AG09309 (cell line): ENCODE measurements at regions not wholly inside any gene's neighbourhood (a gene's known extent, or its start where the extent isn't known, plus 50 kb on each side); places are given as distances from the start of the nearest gene placed in this dataset.

Experiments used
- DNase-seq: peaks from one replicate; pipeline ENCODE4 v3.0.0-alpha.2; 2010; ENCODE audit warnings: low read depth
- H3K4me3 ChIP-seq: 2 replicates; pipeline ENCODE4 v1.5.1; 2011; ENCODE audit warnings: mild to moderate bottlenecking, low read depth, low read length, moderate library complexity; ENCODE audit not compliant: control insufficient read depth
- TF ChIP-seq, protein P1 (sequence below): IDR thresholded peaks from 2 replicates; pipeline ENCODE4 v1.5.1; 2011; ENCODE audit warnings: mild to moderate bottlenecking, low read depth, low read length, inconsistent platforms; ENCODE audit not compliant: insufficient read depth, control insufficient read depth; ENCODE audit errors: missing control alignments

DNA sequence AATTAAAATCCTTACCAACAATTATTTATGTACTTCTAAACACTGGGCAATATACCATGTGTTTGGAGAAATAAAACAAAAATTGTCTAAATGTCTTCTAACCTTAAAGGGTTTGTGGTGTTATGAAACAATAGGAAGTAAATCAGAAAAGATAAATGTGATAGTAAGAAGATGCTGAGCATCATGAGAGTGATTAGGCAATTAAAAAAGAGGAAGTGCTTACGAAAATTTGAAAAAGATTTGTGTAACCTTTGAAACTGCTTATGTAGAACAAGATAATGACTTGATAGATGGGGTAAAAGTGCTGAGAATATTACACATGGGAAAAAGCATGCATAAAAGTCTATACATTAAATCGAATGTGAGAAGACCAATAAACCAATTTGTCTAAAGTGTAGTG is 573.4 kb upstream of the CNTNAP2 start:
- DNase-seq, result no peak
- TF ChIP-seq, protein P1, sequence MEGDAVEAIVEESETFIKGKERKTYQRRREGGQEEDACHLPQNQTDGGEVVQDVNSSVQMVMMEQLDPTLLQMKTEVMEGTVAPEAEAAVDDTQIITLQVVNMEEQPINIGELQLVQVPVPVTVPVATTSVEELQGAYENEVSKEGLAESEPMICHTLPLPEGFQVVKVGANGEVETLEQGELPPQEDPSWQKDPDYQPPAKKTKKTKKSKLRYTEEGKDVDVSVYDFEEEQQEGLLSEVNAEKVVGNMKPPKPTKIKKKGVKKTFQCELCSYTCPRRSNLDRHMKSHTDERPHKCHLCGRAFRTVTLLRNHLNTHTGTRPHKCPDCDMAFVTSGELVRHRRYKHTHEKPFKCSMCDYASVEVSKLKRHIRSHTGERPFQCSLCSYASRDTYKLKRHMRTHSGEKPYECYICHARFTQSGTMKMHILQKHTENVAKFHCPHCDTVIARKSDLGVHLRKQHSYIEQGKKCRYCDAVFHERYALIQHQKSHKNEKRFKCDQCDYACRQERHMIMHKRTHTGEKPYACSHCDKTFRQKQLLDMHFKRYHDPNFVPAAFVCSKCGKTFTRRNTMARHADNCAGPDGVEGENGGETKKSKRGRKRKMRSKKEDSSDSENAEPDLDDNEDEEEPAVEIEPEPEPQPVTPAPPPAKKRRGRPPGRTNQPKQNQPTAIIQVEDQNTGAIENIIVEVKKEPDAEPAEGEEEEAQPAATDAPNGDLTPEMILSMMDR, result no peak
- H3K4me3 ChIP-seq, result no peak overlapping the region

- TF ChIP-seq, protein P1, result no peak
- no peak for DNase-seq
- no peak overlapping the region for H3K4me3 ChIP-seq
Observed at GRCh38 chr7:145539910-145540309, 576.7 kb upstream of the CNTNAP2 start.

DNA sequence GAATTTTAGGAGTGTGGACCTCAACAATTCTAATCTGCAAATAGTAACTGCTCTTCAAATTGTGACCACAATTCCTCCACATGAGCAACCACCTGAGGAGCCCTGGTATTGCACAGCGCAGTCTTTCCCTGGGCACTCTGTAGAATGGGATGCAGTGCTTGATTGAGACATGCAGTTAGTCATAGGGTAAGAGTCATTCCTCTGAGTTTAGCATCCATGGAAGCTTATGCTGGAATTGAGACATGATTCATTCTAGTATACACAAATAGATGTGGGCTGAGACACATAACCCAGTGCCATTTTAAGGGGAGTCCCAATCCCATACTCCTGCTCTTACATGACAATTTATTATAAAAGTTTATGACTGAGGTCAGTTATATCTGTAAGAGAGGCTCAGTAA is 582.3 kb upstream of the CNTNAP2 start:
- no peak for DNase-seq
- no peak overlapping the region for H3K4me3 ChIP-seq
- TF ChIP-seq, protein P1, result no peak

DNA sequence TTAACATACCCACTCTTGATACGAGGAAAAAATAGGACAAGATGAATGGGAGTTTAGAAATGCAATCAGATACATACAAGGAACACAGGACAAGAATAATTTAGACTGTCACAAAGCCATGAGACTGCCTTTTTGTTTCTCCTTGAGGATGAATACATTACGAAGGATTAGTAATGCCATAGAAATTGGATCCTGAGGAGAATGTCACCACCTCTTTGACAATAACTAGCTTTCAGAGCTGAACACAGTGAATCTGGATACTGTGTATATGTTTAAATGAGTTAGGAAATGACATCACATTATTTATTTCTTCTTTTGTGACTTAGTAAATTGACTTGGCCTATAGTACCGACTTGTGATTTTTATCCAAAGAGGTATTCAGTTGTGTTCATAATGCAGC is 596.3 kb upstream of the CNTNAP2 start:
- TF ChIP-seq, protein P1, result no peak
- no peak overlapping the region for H3K4me3 ChIP-seq
- no peak for DNase-seq

GRCh38 chr7:145511004-145511403 is 605.6 kb upstream of the CNTNAP2 start:
- TF ChIP-seq, protein P1, result no peak
- no peak overlapping the region for H3K4me3 ChIP-seq
- no peak for DNase-seq

- TF ChIP-seq, protein P1, result no peak
- no peak for DNase-seq
Observed at GRCh38 chr7:145497911-145498525, 618.6 kb upstream of the CNTNAP2 start.

DNA sequence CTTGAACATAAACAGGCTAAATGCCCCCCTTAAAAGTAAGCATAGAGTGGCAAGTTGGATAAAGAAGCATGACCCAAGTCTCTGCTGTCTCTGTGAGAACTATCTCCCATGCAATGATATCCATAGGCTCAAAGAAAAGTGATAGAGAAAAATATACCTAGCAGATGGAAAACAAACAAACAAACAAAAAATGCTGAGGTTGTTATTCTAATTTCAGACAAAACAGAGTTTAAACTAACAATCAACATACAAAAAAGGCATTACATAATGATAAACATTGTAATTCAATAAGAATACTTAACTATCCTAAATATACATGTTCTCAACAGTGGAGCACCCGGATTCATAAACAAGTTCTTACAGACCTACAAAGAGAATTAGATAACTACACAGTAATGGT is 626.2 kb upstream of the CNTNAP2 start:
- TF ChIP-seq, protein P1, result no peak
- H3K4me3 ChIP-seq, result no peak overlapping the region
- no peak for DNase-seq

More at GRCh38 chr7:145497911-145498525, 618.6 kb upstream of the CNTNAP2 start:
- H3K4me3 ChIP-seq, result no peak overlapping the region
